ENCODE measurements at regions not wholly inside any gene's neighbourhood (a gene's known extent, or its start where the extent isn't known, plus 50 kb on each side); places are given as distances from the start of the nearest gene placed in this dataset.

DNA sequence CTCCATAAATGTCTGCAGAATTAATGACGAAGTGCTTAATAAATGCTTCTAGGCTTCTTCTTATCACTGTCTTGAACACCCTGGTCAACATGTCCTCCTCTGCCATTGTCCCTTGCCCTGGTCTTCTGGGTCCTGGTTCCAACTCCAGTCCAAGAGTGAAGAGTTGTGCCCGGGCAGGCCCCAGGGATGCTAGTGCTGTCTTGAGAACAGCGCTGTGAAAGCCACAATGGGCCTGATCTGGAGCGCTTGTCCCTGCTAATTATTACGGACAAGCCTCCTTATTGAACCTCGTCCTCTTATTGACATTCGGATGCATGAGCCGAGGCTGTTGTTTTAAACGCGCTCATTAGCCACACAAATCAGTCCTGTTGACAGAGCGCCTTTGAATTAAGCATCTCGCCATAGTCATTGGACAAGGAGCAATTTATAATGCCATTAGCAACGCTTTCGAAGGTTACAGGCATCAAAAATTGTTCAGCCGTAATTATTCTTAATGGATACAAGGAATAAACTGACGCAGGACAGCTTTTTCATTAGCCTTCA lies 211.6 kb upstream of the POU3F1 start:
- TF ChIP-seq, protein P1, sequence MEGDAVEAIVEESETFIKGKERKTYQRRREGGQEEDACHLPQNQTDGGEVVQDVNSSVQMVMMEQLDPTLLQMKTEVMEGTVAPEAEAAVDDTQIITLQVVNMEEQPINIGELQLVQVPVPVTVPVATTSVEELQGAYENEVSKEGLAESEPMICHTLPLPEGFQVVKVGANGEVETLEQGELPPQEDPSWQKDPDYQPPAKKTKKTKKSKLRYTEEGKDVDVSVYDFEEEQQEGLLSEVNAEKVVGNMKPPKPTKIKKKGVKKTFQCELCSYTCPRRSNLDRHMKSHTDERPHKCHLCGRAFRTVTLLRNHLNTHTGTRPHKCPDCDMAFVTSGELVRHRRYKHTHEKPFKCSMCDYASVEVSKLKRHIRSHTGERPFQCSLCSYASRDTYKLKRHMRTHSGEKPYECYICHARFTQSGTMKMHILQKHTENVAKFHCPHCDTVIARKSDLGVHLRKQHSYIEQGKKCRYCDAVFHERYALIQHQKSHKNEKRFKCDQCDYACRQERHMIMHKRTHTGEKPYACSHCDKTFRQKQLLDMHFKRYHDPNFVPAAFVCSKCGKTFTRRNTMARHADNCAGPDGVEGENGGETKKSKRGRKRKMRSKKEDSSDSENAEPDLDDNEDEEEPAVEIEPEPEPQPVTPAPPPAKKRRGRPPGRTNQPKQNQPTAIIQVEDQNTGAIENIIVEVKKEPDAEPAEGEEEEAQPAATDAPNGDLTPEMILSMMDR (IDR thresholded peaks at IDR 0.05; ENCODE audit: low read depth, low read length): no peak
- no peak overlapping the region for H3K4me3 ChIP-seq (ENCODE audit: low read depth, low read length)

DNA sequence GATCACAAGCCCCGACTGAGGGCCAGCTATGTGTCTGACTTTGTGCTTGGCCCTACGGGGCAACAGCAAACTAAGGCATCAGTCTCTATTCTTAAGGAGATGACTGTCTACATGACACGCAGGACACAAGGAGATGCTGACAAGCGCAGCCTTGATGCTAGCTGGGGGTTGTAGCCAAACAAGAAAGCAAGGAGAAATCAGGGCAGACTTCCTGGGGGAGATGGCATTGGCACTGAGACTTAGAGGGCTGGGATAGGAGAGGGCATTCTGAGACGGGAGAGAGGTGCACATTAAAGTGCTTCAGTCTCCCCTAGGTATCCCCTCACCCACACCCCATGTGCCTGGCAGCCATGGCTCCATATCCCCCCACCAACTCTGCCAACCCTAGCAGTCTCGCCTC lies 210.8 kb upstream of the POU3F1 start:
- no peak overlapping the region for H3K4me3 ChIP-seq (ENCODE audit: low read depth, low read length)
- TF ChIP-seq, protein P1 (IDR thresholded peaks at IDR 0.05; ENCODE audit: low read depth, low read length): no peak

DNA sequence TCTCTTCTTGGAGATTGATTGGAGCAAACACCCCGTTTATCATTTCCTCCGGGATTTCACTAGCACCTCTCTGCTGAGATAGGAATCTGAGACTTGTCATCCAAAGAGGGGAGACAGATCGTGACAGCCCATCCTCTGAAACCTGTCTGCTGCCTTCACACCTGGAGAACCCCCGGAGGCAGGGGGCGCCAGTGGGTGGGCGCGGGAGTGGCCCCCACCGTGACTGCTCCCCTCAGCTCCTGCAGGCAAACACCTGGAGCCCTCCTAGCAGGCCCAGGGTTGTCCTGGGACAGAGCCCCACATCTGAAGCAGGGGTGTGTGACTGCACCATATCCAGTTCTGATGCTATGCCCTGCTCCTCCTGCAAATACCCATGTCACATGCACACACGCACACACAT lies 209.5 kb upstream of the POU3F1 start:
- no peak overlapping the region for H3K4me3 ChIP-seq (ENCODE audit: low read depth, low read length)
- TF ChIP-seq, protein P1 (IDR thresholded peaks at IDR 0.05; ENCODE audit: low read depth, low read length): no peak

DNA sequence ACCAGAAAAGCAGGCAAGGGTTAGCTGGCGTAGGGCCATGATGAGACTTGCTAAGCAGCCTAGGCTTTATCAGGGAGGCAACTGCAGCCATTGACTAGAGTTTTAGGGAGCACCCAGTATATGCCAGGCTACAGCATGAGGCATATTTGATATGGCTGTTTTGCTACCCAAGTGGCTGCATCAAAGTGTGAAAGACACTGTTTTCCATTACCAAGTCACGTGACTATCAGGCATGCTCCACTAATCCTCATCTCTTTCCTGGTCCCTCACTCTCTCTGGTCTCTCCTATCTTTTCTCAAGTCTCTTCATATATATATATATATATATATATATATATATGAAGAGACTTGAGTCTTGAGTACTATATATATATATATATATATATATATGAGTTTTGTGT lies 206.7 kb upstream of the POU3F1 start:
- TF ChIP-seq, protein P1 (IDR thresholded peaks at IDR 0.05; ENCODE audit: low read depth, low read length): no peak
- no peak overlapping the region for H3K4me3 ChIP-seq (ENCODE audit: low read depth, low read length)

DNA sequence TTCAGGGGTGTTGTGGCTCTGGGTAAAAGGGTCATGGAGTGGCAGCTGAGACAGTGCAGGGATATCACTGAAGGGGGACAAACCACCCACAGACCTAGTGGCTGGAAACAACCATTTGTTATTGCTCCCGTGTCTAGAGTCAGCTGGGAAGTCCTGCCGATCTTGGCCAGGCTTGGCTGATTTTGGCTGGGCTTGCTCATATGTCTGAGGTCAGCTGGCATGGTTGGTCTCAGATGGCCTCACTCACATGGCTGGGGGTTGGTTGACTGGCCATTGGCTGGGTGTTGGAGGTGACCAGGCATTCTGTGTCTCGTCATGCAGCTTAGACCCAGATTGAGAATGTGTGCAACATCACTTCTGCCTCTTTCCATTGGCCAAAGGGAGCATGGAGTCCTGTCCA lies 203.8 kb upstream of the POU3F1 start:
- TF ChIP-seq, protein P1 (IDR thresholded peaks at IDR 0.05; ENCODE audit: low read depth, low read length): no peak

DNA sequence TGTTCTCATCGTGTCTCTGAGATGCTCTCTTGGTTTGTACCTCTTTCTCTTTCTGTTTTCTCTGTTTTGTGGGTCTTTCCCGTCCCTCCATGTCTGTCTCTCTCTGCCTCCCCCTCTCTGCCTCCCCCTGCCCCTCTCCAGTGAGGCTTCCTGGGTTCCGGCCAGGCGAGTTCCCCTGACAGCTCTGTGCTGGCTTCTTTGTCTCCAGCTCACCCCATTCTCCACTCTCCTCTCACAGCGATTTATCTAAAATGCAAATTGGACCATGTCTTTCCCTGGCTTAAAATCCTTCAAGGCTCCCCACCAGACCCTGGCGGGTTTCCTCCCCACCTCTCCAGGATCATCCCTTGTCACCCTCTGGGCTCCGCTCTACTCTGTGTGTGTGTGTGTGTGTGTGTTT lies 202.4 kb upstream of the POU3F1 start:
- H3K4me3 ChIP-seq (ENCODE audit: low read depth, low read length): no peak overlapping the region
- TF ChIP-seq, protein P1 (IDR thresholded peaks at IDR 0.05; ENCODE audit: low read depth, low read length): no peak

More for the DNA sequence above, 203.8 kb upstream of the POU3F1 start:
- H3K4me3 ChIP-seq (ENCODE audit: low read depth, low read length): no peak overlapping the region

DNA sequence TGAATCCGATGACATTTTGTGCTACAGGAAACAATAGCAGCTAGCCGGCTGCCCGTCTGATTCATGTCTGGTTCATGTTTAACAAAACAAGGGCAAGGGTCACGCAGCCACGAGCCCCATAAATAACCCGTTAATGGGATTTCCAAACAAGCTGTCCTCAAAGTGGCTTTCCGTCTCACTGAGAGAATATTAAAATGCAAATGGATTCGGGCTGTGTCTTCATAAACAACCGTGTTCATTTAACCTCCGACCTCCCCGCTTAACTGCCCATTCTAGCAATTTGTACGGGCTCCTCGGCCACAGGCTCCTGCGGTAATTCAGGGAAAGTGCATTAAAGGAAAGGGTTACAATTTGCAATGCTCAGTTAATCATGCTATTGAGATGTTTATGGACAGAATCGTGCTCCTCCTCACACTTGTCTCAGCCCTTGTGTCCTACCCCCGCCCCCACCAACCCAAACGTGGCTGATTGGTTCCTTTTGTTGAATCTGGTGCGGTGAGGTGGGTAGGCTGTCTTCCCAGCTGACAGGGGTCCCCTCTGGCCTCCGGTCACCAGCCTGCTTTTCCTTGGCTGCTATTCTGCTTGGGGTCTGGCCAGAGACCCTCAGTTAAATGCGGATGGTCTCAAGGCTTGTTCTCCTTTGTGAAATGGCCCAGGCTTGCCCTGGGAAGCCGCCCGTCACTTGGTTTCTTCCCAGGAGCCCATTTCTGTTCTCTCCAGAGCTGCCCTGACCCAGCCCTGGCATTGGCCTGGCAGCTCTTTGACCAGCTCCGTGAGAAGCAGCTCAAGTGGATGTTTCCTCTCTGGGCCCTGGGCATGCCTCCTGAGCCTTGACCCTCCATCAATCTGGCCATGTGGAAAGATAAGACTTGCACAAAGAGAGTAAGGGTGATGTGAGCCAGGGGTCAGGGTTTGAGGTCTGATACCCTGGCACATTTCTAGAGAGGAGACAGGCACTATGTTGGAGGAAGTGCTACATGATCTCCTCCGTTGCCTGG lies 200.7 kb upstream of the POU3F1 start:
- TF ChIP-seq, protein P1 (IDR thresholded peaks at IDR 0.05; ENCODE audit: low read depth, low read length): no peak
- H3K4me3 ChIP-seq (ENCODE audit: low read depth, low read length): no peak overlapping the region

Data from WI38 (cell line).